Keratinocyte (primary cell): ENCODE measurements at regions not wholly inside any gene's neighbourhood (a gene's known extent, or its start where the extent isn't known, plus 50 kb on each side); places are given as distances from the start of the nearest gene placed in this dataset.
A peak's percentile ranks its signal among the peaks of the same experiment; 100 is the strongest.

Experiments used
- DNase-seq: peaks from one replicate; pipeline ENCODE4 v3.0.0-alpha.2; 2011; ENCODE audit warnings: low read depth, missing footprints, low spot score
- FAIRE-seq: peaks from 2 replicates; lab custom pipeline; 2011; peaks lifted over from hg19 to GRCh38; lab: Jason Lieb, UNC
- H2AFZ ChIP-seq: 2 replicates; pipeline ENCODE4 v1.6.0; 2012; ENCODE audit warnings: low read length, control low read depth, inconsistent platforms; ENCODE audit not compliant: control insufficient read depth
- H3K27ac ChIP-seq: 2 replicates; pipeline ENCODE4 v1.5.1; 2011; ENCODE audit warnings: low read length; ENCODE audit not compliant: control insufficient read depth, insufficient read depth
- H3K27me3 ChIP-seq: 3 replicates; pipeline ENCODE4 v1.6.0; 2011; ENCODE audit warnings: low read length; ENCODE audit not compliant: control insufficient read depth, insufficient read depth; ENCODE audit errors: extremely low read depth
- H3K36me3 ChIP-seq, 2 experiments: 2 replicates in 1 of 2; 3 replicates in 1 of 2; pipeline ENCODE4 v1.5.1; 2011; ENCODE audit warnings: low read length in 2 of 2, mild to moderate bottlenecking in 1 of 2; ENCODE audit not compliant: control insufficient read depth in 2 of 2, insufficient read depth in 2 of 2; ENCODE audit errors: extremely low read depth in 1 of 2
- H3K4me1 ChIP-seq: 3 replicates; pipeline ENCODE4 v1.5.1; 2011; ENCODE audit warnings: low read length; ENCODE audit not compliant: control insufficient read depth, insufficient read depth; ENCODE audit errors: extremely low read depth
- H3K4me2 ChIP-seq: 3 replicates; pipeline ENCODE4 v1.6.0; 2011; ENCODE audit warnings: low read depth, low read length; ENCODE audit not compliant: control insufficient read depth, insufficient read depth; ENCODE audit errors: extremely low read depth
- H3K4me3 ChIP-seq, 3 experiments: fragments of 200-600 bp in 1 of 3; sonication (generic) in 1 of 3; 2 replicates in 2 of 3; 3 replicates in 1 of 3; pipeline ENCODE4 v1.5.1; 2011 to 2016; ENCODE audit warnings: low read length in 3 of 3, mild to moderate bottlenecking in 3 of 3, control low read depth in 2 of 3, inconsistent platforms in 1 of 3, low read depth in 1 of 3, mixed read lengths in 1 of 3, mixed run types in 1 of 3, moderate library complexity in 1 of 3; ENCODE audit not compliant: control insufficient read depth in 2 of 3, insufficient read depth in 2 of 3; ENCODE audit errors: extremely low read depth in 1 of 3
- H3K79me2 ChIP-seq: 2 replicates; pipeline ENCODE4 v1.6.0; 2012; ENCODE audit warnings: low read length; ENCODE audit not compliant: control insufficient read depth, insufficient read depth
- H3K9ac ChIP-seq: 3 replicates; pipeline ENCODE4 v1.6.0; 2011; ENCODE audit warnings: low read length; ENCODE audit not compliant: control insufficient read depth, insufficient read depth; ENCODE audit errors: extremely low read depth
- H3K9me1 ChIP-seq: 3 replicates; pipeline ENCODE4 v1.6.0; 2011; ENCODE audit warnings: low read length; ENCODE audit not compliant: control insufficient read depth, insufficient read depth; ENCODE audit errors: extremely low read depth
- H3K9me3 ChIP-seq: 2 replicates; pipeline ENCODE4 v1.5.1; 2012; ENCODE audit warnings: low read depth, low read length; ENCODE audit not compliant: control insufficient read depth
- H4K20me1 ChIP-seq: 3 replicates; pipeline ENCODE4 v1.6.0; 2011; ENCODE audit warnings: low read length; ENCODE audit not compliant: control insufficient read depth, insufficient read depth; ENCODE audit errors: extremely low read depth
- CTCF ChIP-seq, 3 experiments: IDR thresholded peaks in 1 of 3; conservative IDR thresholded peaks in 1 of 3; optimal IDR thresholded peaks in 1 of 3; 2 replicates in 2 of 3; 3 replicates in 1 of 3; pipeline versions ENCODE3 to v1.5.1; 2011; ENCODE audit warnings: low read length in 3 of 3, mild to moderate bottlenecking in 3 of 3, moderate library complexity in 2 of 3, control low read depth in 1 of 3, inconsistent platforms in 1 of 3; ENCODE audit not compliant: insufficient read depth in 2 of 3; ENCODE audit errors: extremely low read depth in 1 of 3
- EZH2 ChIP-seq: IDR thresholded peaks from one replicate; pipeline ENCODE4 v1.6.1; 2012; ENCODE audit warnings: inconsistent platforms, mild to moderate bottlenecking, low read length, moderate library complexity
- dilution Hi-C: fragments of 300-500 bp; cut with MboI; formaldehyde crosslinking; loops from one replicate; pipeline ENCODE4 v1.7.0; 2020; ENCODE audit warnings: low sequenced_read_pairs; ENCODE audit not compliant: extremely low pct_ligation_motif_present

- H3K9me3 ChIP-seq: no peaks in the 10 kb centered on the region
- H3K4me2 ChIP-seq: no peak overlapping the region
- no peaks in the 10 kb centered on the region for H3K79me2 ChIP-seq
- no peaks in the 10 kb centered on the region for H3K9me1 ChIP-seq
- H3K9ac ChIP-seq: no peak overlapping the region
- H3K36me3 ChIP-seq: no peaks in the 10 kb centered on the region
- H3K4me3 ChIP-seq: no peak overlapping the region
- DNase-seq (no peak), FAIRE-seq (no peak)
- H2AFZ ChIP-seq: no peak overlapping the region
- TF ChIP-seq CTCF (optimal IDR thresholded peaks at IDR 0.05 in 1 of 3, IDR thresholded peaks at IDR 0.05 in 1 of 3, conservative IDR thresholded peaks at IDR 0.05 in 1 of 3; ENCODE audit: extremely low read depth in 1 of 3, insufficient read depth in 2 of 3, low read length in 3 of 3) (no peak), EZH2 (no peak)
- H3K27me3 ChIP-seq: no peaks in the 10 kb centered on the region
- no peak overlapping the region for H3K27ac ChIP-seq
- dilution Hi-C loops: no loop called here
- peaks cover 25% of the 10 kb centered on the region for H3K4me1 ChIP-seq
- no peaks in the 10 kb centered on the region for H4K20me1 ChIP-seq
Measured at GRCh38 chr16:80024443-80024842, 423.9 kb upstream of the MAF start.

GRCh38 chr16:80023865-80024264, 423.3 kb upstream of the MAF start:
- DNase-seq (no peak), FAIRE-seq (no peak)
- Histone ChIP-seq H3K4me1 (peaks cover 21% of the 10 kb centered on the region), H3K27me3 (no peaks in the 10 kb centered on the region), H3K9me3 (no peaks in the 10 kb centered on the region), H2AFZ (peak overlapping the region; percentile 55), H3K9ac (no peak overlapping the region), H4K20me1 (no peaks in the 10 kb centered on the region), H3K4me3 (no peak overlapping the region), H3K79me2 (no peaks in the 10 kb centered on the region), H3K36me3 (no peaks in the 10 kb centered on the region), H3K4me2 (no peak overlapping the region), H3K9me1 (no peaks in the 10 kb centered on the region), H3K27ac (no peak overlapping the region)
- dilution Hi-C loops: no loop called here
- TF ChIP-seq CTCF (optimal IDR thresholded peaks at IDR 0.05 in 1 of 3, IDR thresholded peaks at IDR 0.05 in 1 of 3, conservative IDR thresholded peaks at IDR 0.05 in 1 of 3; ENCODE audit: extremely low read depth in 1 of 3, insufficient read depth in 2 of 3, low read length in 3 of 3): no peak
- no peak for TF ChIP-seq EZH2
